OCI-LY7 (cell line): ENCODE measurements at regions not wholly inside any gene's neighbourhood (a gene's known extent, or its start where the extent isn't known, plus 50 kb on each side); places are given as distances from the start of the nearest gene placed in this dataset.

Experiments used
- EZH2phosphoT487 ChIP-seq: fragments of 200-600 bp; sonication (generic); IDR thresholded peaks from 2 replicates; pipeline ENCODE4 v1.6.1; 2018; ENCODE audit warnings: low read depth, borderline replicate concordance, mild to moderate bottlenecking, mixed run types, antibody characterized with exemption, low read length, moderate library complexity, mixed read lengths
- TF ChIP-seq, protein P1 (sequence below): fragments of 200-600 bp; sonication (generic); conservative IDR thresholded peaks from 2 replicates; pipeline ENCODE4 v1.5.1; 2014; ENCODE audit warnings: mild to moderate bottlenecking, antibody characterized with exemption, low read length, moderate library complexity, mixed read lengths

DNA sequence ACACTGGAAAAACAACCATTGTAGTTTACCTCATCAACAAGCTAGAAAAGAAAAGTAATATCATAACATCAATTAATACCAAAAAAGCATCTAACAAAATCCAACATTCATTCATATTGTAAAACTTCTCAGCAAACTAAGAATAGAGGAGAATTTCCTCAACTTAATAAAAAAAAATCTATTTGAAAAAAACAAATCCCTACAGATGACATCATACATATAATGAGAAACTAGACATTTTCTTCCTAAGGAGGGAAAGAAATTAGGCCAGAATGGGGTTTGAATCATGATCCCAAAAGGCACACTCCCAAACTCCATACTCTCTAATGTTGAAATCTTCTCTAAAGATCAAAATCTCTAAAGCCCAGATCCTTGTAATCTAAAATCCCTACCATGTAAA lies 460.0 kb downstream of the IRS1 start:
- TF ChIP-seq, protein P1, sequence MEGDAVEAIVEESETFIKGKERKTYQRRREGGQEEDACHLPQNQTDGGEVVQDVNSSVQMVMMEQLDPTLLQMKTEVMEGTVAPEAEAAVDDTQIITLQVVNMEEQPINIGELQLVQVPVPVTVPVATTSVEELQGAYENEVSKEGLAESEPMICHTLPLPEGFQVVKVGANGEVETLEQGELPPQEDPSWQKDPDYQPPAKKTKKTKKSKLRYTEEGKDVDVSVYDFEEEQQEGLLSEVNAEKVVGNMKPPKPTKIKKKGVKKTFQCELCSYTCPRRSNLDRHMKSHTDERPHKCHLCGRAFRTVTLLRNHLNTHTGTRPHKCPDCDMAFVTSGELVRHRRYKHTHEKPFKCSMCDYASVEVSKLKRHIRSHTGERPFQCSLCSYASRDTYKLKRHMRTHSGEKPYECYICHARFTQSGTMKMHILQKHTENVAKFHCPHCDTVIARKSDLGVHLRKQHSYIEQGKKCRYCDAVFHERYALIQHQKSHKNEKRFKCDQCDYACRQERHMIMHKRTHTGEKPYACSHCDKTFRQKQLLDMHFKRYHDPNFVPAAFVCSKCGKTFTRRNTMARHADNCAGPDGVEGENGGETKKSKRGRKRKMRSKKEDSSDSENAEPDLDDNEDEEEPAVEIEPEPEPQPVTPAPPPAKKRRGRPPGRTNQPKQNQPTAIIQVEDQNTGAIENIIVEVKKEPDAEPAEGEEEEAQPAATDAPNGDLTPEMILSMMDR: no peak
- no peak for TF ChIP-seq EZH2phosphoT487
